Karpas-422 (cell line): ENCODE measurements at regions not wholly inside any gene's neighbourhood (a gene's known extent, or its start where the extent isn't known, plus 50 kb on each side); places are given as distances from the start of the nearest gene placed in this dataset.

Experiments used
- DNase-seq: peaks from one replicate; pipeline ENCODE4 v3.0.0-alpha.2; 2015
- H2AFZ ChIP-seq: fragments of 200-600 bp; sonication (generic); 2 replicates; pipeline ENCODE4 v1.6.1; 2014; ENCODE audit warnings: antibody characterized with exemption, low read length, mixed read lengths
- H3K27ac ChIP-seq: fragments of 200-600 bp; sonication (generic); 2 replicates; pipeline ENCODE4 v1.5.1; 2014; ENCODE audit warnings: mild to moderate bottlenecking, low read length, moderate library complexity
- H3K27me3 ChIP-seq: fragments of 200-600 bp; sonication (generic); 2 replicates; pipeline ENCODE4 v1.6.1; 2014; ENCODE audit warnings: low read length, mixed read lengths
- H3K36me3 ChIP-seq: fragments of 200-600 bp; sonication (generic); 2 replicates; pipeline ENCODE4 v1.6.1; 2014; ENCODE audit warnings: low read length, mixed read lengths; ENCODE audit not compliant: insufficient read depth
- H3K4me1 ChIP-seq: fragments of 200-600 bp; sonication (generic); 2 replicates; pipeline ENCODE4 v1.6.1; 2014; ENCODE audit warnings: mild to moderate bottlenecking, low read length, mixed read lengths
- H3K4me2 ChIP-seq: fragments of 200-600 bp; sonication (generic); 2 replicates; pipeline ENCODE4 v1.6.1; 2014; ENCODE audit warnings: low read length, low read depth, mild to moderate bottlenecking; ENCODE audit not compliant: poor library complexity, severe bottlenecking
- H3K4me3 ChIP-seq: fragments of 200-600 bp; sonication (generic); 2 replicates; pipeline ENCODE4 v1.5.1; 2014; ENCODE audit warnings: mild to moderate bottlenecking, antibody characterized with exemption, low read length, mixed read lengths
- H3K79me2 ChIP-seq: fragments of 200-600 bp; sonication (generic); 2 replicates; pipeline ENCODE4 v1.6.1; 2014; ENCODE audit warnings: mild to moderate bottlenecking, low read length, mixed read lengths
- H3K9ac ChIP-seq: fragments of 200-600 bp; sonication (generic); 2 replicates; pipeline ENCODE4 v1.6.0; 2014; ENCODE audit warnings: low read length
- H3K9me2 ChIP-seq: fragments of 200-600 bp; sonication (generic), shearing (Covaris generic); replicated peaks from 2 replicates; pipeline ENCODE4 v1.6.0; 2014; ENCODE audit warnings: mild to moderate bottlenecking, low read length, moderate library complexity; ENCODE audit not compliant: insufficient read depth
- H3K9me3 ChIP-seq: fragments of 300-700, 200-600 bp; sonication (generic); 2 replicates; pipeline ENCODE4 v1.6.1; 2014; ENCODE audit warnings: low read length, mixed read lengths
- H4K20me1 ChIP-seq: fragments of 200-600 bp; sonication (generic); 2 replicates; pipeline ENCODE4 v1.6.1; 2014; ENCODE audit warnings: mild to moderate bottlenecking, antibody characterized with exemption, low read length, low read depth; ENCODE audit not compliant: insufficient read depth

DNA sequence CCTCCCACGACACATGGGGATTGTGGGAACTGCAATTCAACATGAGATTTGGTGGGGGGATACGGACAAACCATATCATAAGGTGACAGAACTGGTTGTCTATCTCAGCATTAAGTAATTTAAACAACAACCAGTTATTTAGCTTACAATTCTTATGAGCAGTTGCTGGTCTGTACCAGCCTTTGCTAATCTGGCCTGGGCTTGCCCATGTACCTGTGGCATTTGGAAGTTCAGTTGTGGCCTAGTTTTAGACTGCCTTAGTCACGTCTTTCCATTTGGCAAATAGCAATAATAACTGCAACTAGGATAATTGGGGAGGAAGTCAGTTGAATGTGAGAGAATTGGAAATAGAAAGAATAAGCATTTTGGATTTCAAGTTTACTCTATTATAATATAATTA is 441.8 kb upstream of the CXADR start:
- no peak overlapping the region for H3K4me3 ChIP-seq
- no peaks in the 10 kb centered on the region for H4K20me1 ChIP-seq

GRCh38 chr21:17081193-17081592 is 431.6 kb upstream of the CXADR start:
- H2AFZ ChIP-seq: no peak overlapping the region
- no peak overlapping the region for H3K27ac ChIP-seq
- H3K9me2 ChIP-seq: no peaks in the 10 kb centered on the region
- DNase-seq: no peak
- no peaks in the 10 kb centered on the region for H3K36me3 ChIP-seq
- no peaks in the 10 kb centered on the region for H3K79me2 ChIP-seq
- H4K20me1 ChIP-seq: no peaks in the 10 kb centered on the region
- H3K4me2 ChIP-seq: no peak overlapping the region
- no peaks in the 10 kb centered on the region for H3K27me3 ChIP-seq
- no peaks in the 10 kb centered on the region for H3K4me1 ChIP-seq
- no peak overlapping the region for H3K9ac ChIP-seq
- no peak overlapping the region for H3K4me3 ChIP-seq
- peaks cover 34% of the 10 kb centered on the region for H3K9me3 ChIP-seq

More for the DNA sequence above, 441.8 kb upstream of the CXADR start:
- H3K4me2 ChIP-seq: no peak overlapping the region
- H3K9ac ChIP-seq: no peak overlapping the region
- no peak overlapping the region for H2AFZ ChIP-seq
- H3K9me3 ChIP-seq: peaks cover 34% of the 10 kb centered on the region
- no peaks in the 10 kb centered on the region for H3K9me2 ChIP-seq
- no peaks in the 10 kb centered on the region for H3K27me3 ChIP-seq
- no peaks in the 10 kb centered on the region for H3K36me3 ChIP-seq
- DNase-seq: no peak
- H3K27ac ChIP-seq: no peak overlapping the region
- H3K79me2 ChIP-seq: no peaks in the 10 kb centered on the region
- H3K4me1 ChIP-seq: no peaks in the 10 kb centered on the region

DNA sequence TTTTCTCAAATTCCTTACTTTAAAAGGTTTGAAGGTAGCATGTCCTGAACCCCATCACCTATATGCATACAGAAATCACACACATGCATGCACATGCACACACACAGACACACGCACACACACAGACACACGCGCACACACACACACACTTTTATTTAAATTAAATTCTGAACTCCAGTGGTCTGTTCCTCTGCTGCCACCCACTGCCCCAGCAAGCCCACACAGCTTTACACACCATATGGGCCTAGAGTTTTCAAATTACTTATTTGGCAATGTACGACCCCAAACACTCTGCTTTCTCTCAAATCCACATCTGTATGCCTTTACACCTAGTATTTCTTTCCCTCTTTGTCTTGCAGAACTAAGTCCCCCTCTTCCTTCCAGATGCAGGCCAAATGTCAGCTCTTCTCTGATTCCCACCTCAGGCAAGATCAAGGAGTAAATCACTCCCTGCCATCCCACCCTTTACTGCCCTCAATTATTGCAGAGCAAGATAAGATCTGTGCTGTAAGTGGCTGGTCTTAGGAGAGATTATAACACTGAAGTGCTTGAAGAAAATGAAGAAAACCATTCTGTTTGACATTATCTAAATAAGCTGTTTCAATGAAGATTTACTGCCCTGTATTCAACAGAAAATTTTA is 429.9 kb upstream of the CXADR start:
- H4K20me1 ChIP-seq: no peaks in the 10 kb centered on the region
- no peaks in the 10 kb centered on the region for H3K4me1 ChIP-seq
- H3K9me3 ChIP-seq: peaks cover 26% of the 10 kb centered on the region
- H3K9ac ChIP-seq: no peak overlapping the region
- H3K4me2 ChIP-seq: no peak overlapping the region
- H3K36me3 ChIP-seq: no peaks in the 10 kb centered on the region
- no peaks in the 10 kb centered on the region for H3K27me3 ChIP-seq
- H2AFZ ChIP-seq: no peak overlapping the region
- H3K27ac ChIP-seq: no peak overlapping the region
- no peak for DNase-seq
- H3K9me2 ChIP-seq: no peaks in the 10 kb centered on the region
- H3K4me3 ChIP-seq: no peak overlapping the region
- no peaks in the 10 kb centered on the region for H3K79me2 ChIP-seq

DNA sequence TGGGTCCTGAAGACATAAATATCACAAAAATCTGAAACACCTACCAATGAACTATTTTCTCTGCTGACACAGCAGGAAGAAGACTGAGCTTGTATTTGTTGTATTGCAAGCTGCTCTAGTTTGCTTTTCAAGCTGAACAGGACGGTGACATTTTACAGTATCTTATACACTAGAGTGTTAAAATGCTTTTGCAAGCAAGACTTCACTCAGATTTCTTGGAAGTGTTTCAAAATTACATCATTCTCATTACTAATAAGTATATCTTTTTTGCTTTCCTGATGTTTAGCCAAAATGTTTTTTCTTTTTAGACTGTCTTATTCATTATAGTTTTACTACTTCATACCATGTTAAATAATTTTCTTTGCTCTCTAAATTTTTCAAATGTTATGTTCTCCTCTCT is 427.1 kb upstream of the CXADR start:
- Histone ChIP-seq H3K36me3 (no peaks in the 10 kb centered on the region), H3K27ac (no peak overlapping the region), H3K79me2 (no peaks in the 10 kb centered on the region), H4K20me1 (no peaks in the 10 kb centered on the region), H3K9me2 (no peaks in the 10 kb centered on the region), H3K4me1 (no peaks in the 10 kb centered on the region), H3K9me3 (peaks cover 39% of the 10 kb centered on the region), H3K4me2 (no peak overlapping the region), H3K9ac (no peak overlapping the region), H3K27me3 (no peaks in the 10 kb centered on the region), H3K4me3 (no peak overlapping the region), H2AFZ (no peak overlapping the region)
- no peak for DNase-seq

DNA sequence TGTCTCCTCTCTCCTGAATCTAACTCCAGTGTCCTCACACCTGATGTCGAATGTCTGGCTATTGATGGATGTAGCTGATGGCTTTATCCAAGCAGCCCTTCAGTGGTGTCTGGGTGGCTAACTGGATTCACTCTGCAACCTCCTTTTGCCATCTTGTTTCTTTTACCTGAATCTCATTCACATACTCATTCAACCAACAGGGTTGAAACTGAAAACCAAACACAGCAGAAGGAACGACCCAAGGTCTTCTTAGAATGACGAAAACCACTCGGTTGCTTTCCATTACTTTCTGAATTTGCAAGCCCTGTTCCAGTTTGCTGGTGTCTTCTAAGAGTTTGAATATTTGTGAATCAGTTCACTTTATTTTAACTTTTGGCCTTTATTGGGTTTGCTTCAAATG is 424.3 kb upstream of the CXADR start:
- Histone ChIP-seq H3K4me1 (no peaks in the 10 kb centered on the region), H2AFZ (no peak overlapping the region), H4K20me1 (no peaks in the 10 kb centered on the region), H3K79me2 (no peaks in the 10 kb centered on the region), H3K27me3 (no peaks in the 10 kb centered on the region), H3K4me3 (no peak overlapping the region), H3K4me2 (no peak overlapping the region), H3K36me3 (no peaks in the 10 kb centered on the region), H3K9me3 (peaks cover 32% of the 10 kb centered on the region), H3K27ac (no peak overlapping the region), H3K9ac (no peak overlapping the region), H3K9me2 (no peaks in the 10 kb centered on the region)
- DNase-seq: no peak

DNA sequence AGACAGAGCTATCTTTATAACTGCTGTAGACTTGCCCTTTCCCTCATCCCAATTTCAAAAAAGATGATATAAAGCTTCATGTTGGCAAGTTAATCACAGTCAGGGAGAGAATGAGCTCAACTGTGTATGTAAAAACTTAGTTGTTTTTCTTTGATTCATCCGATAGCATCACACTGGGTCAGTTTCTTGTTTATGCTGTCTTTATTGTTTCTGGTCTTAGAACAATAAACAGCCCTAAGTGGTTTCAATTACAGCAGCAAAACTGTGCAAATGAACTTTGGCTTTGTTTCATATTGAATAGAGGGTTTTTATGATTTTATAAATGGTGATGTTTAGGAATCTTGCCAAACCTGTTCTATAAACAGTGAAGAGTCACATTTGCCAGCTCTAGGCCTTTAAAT is 423.8 kb upstream of the CXADR start:
- no peaks in the 10 kb centered on the region for H4K20me1 ChIP-seq
- peaks cover 32% of the 10 kb centered on the region for H3K9me3 ChIP-seq
- H3K4me3 ChIP-seq: no peak overlapping the region
- H3K9me2 ChIP-seq: no peaks in the 10 kb centered on the region
- no peaks in the 10 kb centered on the region for H3K4me1 ChIP-seq
- no peaks in the 10 kb centered on the region for H3K27me3 ChIP-seq
- no peak overlapping the region for H3K9ac ChIP-seq
- H3K79me2 ChIP-seq: no peaks in the 10 kb centered on the region
- H3K4me2 ChIP-seq: no peak overlapping the region
- no peak overlapping the region for H3K27ac ChIP-seq
- no peak for DNase-seq
- H3K36me3 ChIP-seq: no peaks in the 10 kb centered on the region
- no peak overlapping the region for H2AFZ ChIP-seq

DNA sequence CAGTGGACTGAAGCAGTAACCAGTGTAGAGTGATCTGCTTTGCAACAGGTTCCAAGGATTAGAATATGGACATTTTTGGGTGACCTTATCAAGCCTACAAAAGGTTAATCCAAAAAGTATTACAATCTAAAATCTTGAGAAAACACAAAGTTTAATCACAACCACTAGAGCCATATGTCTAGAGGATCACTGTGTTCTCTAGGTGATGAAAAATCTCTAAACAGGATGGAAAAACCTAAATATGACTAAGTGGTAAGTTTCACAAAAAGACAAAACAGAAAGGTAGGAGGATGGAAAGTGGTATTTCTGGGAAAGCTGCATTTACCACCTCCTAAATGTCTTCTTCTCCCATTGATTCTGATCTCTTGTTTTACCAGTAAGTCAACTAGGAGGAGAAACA is 411.1 kb upstream of the CXADR start:
- H3K4me3 ChIP-seq: no peak overlapping the region
- H3K4me1 ChIP-seq: no peaks in the 10 kb centered on the region
- H3K36me3 ChIP-seq: no peaks in the 10 kb centered on the region
- no peak overlapping the region for H3K27ac ChIP-seq
- H4K20me1 ChIP-seq: no peaks in the 10 kb centered on the region
- H3K9ac ChIP-seq: no peak overlapping the region
- H3K9me2 ChIP-seq: no peaks in the 10 kb centered on the region
- no peaks in the 10 kb centered on the region for H3K27me3 ChIP-seq
- no peak overlapping the region for H3K4me2 ChIP-seq
- no peaks in the 10 kb centered on the region for H3K79me2 ChIP-seq
- peaks cover 31% of the 10 kb centered on the region for H3K9me3 ChIP-seq
- H2AFZ ChIP-seq: no peak overlapping the region
- DNase-seq: no peak

DNA sequence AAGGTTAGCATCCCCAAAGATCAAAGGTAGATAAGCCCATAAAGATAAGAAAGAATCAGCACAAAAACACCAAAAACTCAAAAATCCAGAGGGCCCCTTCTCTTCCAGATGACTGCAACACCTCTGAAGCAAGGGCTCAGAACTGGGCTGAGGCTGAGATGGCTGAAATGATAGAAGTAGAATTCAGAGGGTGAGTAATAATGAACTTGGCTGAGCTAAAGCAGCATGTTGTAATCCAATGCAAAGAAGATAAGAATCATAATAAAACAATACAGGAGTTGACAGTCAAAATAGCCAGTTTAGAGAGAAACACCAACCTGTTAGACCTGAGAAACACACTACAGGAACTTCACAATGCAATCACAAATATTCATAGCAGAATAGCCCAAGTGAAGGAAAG is 406.9 kb upstream of the CXADR start:
- H3K27me3 ChIP-seq: no peaks in the 10 kb centered on the region
- no peaks in the 10 kb centered on the region for H3K79me2 ChIP-seq
- H4K20me1 ChIP-seq: no peaks in the 10 kb centered on the region
- no peak overlapping the region for H3K4me2 ChIP-seq
- H3K9me3 ChIP-seq: peaks cover 19% of the 10 kb centered on the region
- H3K9me2 ChIP-seq: no peaks in the 10 kb centered on the region
- H3K4me1 ChIP-seq: no peaks in the 10 kb centered on the region
- no peak for DNase-seq
- H3K36me3 ChIP-seq: no peaks in the 10 kb centered on the region
- H3K4me3 ChIP-seq: no peak overlapping the region
- H2AFZ ChIP-seq: no peak overlapping the region
- no peak overlapping the region for H3K27ac ChIP-seq
- no peak overlapping the region for H3K9ac ChIP-seq

- no peak for DNase-seq
- H3K9me3 ChIP-seq: peaks cover 16% of the 10 kb centered on the region
- H3K79me2 ChIP-seq: no peaks in the 10 kb centered on the region
- no peaks in the 10 kb centered on the region for H3K4me1 ChIP-seq
- no peak overlapping the region for H3K4me2 ChIP-seq
- no peak overlapping the region for H3K27ac ChIP-seq
- H2AFZ ChIP-seq: no peak overlapping the region
- no peaks in the 10 kb centered on the region for H4K20me1 ChIP-seq
- H3K27me3 ChIP-seq: no peaks in the 10 kb centered on the region
- H3K4me3 ChIP-seq: no peak overlapping the region
- no peaks in the 10 kb centered on the region for H3K9me2 ChIP-seq
- H3K9ac ChIP-seq: no peak overlapping the region
- no peaks in the 10 kb centered on the region for H3K36me3 ChIP-seq
Measured at GRCh38 chr21:17114045-17114444, 398.8 kb upstream of the CXADR start.
